ENCODE measurements at regions not wholly inside any gene's neighbourhood (a gene's known extent, or its start where the extent isn't known, plus 50 kb on each side); places are given as distances from the start of the nearest gene placed in this dataset.

DNA sequence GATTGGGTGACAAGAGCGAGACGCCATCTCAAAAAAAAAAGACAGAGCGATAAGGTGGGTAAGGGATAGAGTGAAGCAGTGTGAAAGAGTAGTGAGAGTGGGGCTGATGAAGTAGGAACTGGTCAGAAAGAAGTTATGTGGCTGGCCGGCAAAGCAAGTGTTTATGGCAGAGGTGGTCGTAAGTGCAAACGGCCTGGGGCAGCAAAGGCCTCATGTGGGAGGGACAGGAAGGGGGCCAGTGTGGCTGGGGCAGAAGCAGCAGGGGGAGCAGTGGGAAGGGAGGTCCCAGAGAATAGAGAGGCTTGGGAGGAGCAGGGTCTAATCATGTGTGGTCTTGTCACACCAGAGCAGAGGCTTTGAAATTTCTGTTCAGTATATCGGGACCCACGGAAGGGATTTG lies 186.2 kb downstream of the HS3ST3B1 start:
- TF ChIP-seq GATA1 (IDR thresholded peaks at IDR 0.05; ENCODE audit: low read depth, low read length) (no peak), POLR2A (IDR thresholded peaks at IDR 0.05; ENCODE audit: low read length) (no peak)
